Lung (tissue), 11 donors: ENCODE measurements at regions not wholly inside any gene's neighbourhood (a gene's known extent, or its start where the extent isn't known, plus 50 kb on each side); places are given as distances from the start of the nearest gene placed in this dataset.
"Not testable (repeated sequence)": the region's sequence is repeated elsewhere in the genome, so short reads cannot be mapped to it uniquely, and the experiment has no call there.

Experiments
- ATAC-seq: fragments of 200-7000 bp; cut with Tn5 transposase; one replicate; pipeline ENCODE4 v1.9.1; 2020; ENCODE audit warnings: moderate number of reproducible peaks; ENCODE audit not compliant: insufficient read depth, low FRiP score
- DNase-seq, 3 donors: peaks; one replicate each; pipeline ENCODE4 v3.0.0-alpha.2; 2013 to 2017
- H3K27ac ChIP-seq, 2 donors: one replicate each; pipeline ENCODE4 v1.5.1; 2013; ENCODE audit warnings: mild to moderate bottlenecking in 2 of 2, moderate library complexity in 2 of 2, control low read depth in 1 of 2, inconsistent platforms in 1 of 2, low read depth in 1 of 2, low read length in 1 of 2
- H3K27me3 ChIP-seq, 3 donors: one replicate each; pipeline ENCODE4 v1.5.1; 2013; ENCODE audit warnings: low read length in 2 of 3; ENCODE audit not compliant: control insufficient read depth in 3 of 3, insufficient read depth in 3 of 3
- H3K36me3 ChIP-seq, 4 donors: one replicate each; pipeline ENCODE4 v1.5.1; 2013; ENCODE audit warnings: low read length in 4 of 4, mild to moderate bottlenecking in 1 of 4, moderate library complexity in 1 of 4; ENCODE audit not compliant: control insufficient read depth in 4 of 4, insufficient read depth in 4 of 4
- H3K4me1 ChIP-seq, 5 donors: one replicate each; pipeline ENCODE4 v1.5.1; 2013; ENCODE audit warnings: low read length in 5 of 5, mild to moderate bottlenecking in 2 of 5, moderate library complexity in 1 of 5; ENCODE audit not compliant: control insufficient read depth in 5 of 5, insufficient read depth in 5 of 5
- H3K4me3 ChIP-seq: one replicate; pipeline ENCODE4 v1.5.1; 2013; ENCODE audit warnings: mild to moderate bottlenecking, control low read depth, moderate library complexity
- H3K9ac ChIP-seq, 2 donors: one replicate each; pipeline ENCODE4 v1.5.1; 2013; ENCODE audit warnings: low read length in 2 of 2, control low read depth in 1 of 2; ENCODE audit not compliant: insufficient read depth in 1 of 2
- H3K9me3 ChIP-seq, 4 donors: one replicate each; pipeline ENCODE4 v1.5.1; 2013; ENCODE audit warnings: low read length in 3 of 4, mild to moderate bottlenecking in 1 of 4, moderate library complexity in 1 of 4; ENCODE audit not compliant: control insufficient read depth in 4 of 4, insufficient read depth in 3 of 4
- CTCF ChIP-seq: IDR thresholded peaks from 2 replicates; pipeline ENCODE4 v1.5.1; 2012; ENCODE audit warnings: mild to moderate bottlenecking; ENCODE audit errors: control extremely low read depth, extremely low read depth
- WGBS, 2 donors: extraction: QIAGEN DNeasy Blood & Tissue Kit; methylation state at CpG; one replicate each; pipeline ENCODE4 v1.1.7; 2013; 5-methylcytosine and 5-hydroxymethylcytosine counted together
- donor health status: control.
- donor health status: control.
- donor health status: Bipolar disorder and iron deficiency.
- donor health status: healthy.
- donor health status: DM: yes; HTN: yes; CAD: no.

GRCh38 chrX:44667771-44668170 lies 125.1 kb upstream of the FUNDC1 start:
- DNase-seq (no peak), ATAC-seq (no peak)
- Histone ChIP-seq H3K4me3 (no peak overlapping the region), H3K9me3 (no peaks in the 10 kb centered on the region), H3K27ac (no peak overlapping the region), H3K36me3 (no peaks in the 10 kb centered on the region), H3K27me3 (peaks cover 0 to 25% (median 9%) of the 10 kb centered on the region in 3 donors), H3K4me1 (no peaks in the 10 kb centered on the region), H3K9ac (no peak overlapping the region)
- no peak for TF ChIP-seq CTCF
- WGBS, 2 donors: 65 to 78% methylated on average over 3 of the region's 3 CpGs

GRCh38 chrX:44657718-44658246 lies 115.1 kb upstream of the FUNDC1 start:
- not testable (repeated sequence) for H3K9ac ChIP-seq, DNase-seq, H3K4me3 ChIP-seq, H3K27me3 ChIP-seq, H3K36me3 ChIP-seq, H3K9me3 ChIP-seq, ATAC-seq, H3K4me1 ChIP-seq, H3K27ac ChIP-seq
- 90 to 95% methylated on average over 5 of the region's 5 CpGs for WGBS, 2 donors

- DNase-seq (peak in 2 of 3 donors; percentile 9 to 39), ATAC-seq (no peak)
- TF ChIP-seq CTCF: no peak
- Histone ChIP-seq H3K4me1 (no peaks in the 10 kb centered on the region), H3K4me3 (no peak overlapping the region), H3K9me3 (peaks cover 0 to 2% (median 0%) of the 10 kb centered on the region in 4 donors), H3K36me3 (no peaks in the 10 kb centered on the region), H3K27me3 (peaks cover 0 to 10% (median 7%) of the 10 kb centered on the region in 3 donors), H3K27ac (no peak overlapping the region), H3K9ac (no peak overlapping the region)
- 29 to 48% methylated on average over 2 of the region's 2 CpGs for WGBS, 2 donors
These were observed 108.7 kb upstream of the FUNDC1 start for GRCh38 chrX:44651358-44651757.

DNA sequence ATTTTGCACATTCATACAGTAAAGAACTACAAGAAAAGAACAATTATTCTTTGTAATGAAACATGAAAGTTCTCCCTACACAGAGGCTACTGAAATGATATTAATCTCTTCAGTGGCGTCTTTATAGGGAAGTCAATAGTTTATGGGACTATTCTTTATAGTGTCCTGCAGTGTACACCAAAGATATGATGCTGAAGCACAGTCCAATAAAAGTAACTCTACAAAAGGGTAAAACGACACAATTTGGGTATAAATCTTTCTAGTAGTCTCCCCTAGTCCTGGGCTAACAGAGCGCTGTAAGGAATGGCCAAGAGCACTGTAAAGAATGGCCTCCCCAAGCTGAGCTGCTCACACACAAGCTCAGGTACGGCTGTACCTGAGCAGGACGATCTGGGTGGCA lies 101.1 kb upstream of the FUNDC1 start:
- no peak for TF ChIP-seq CTCF
- ATAC-seq (no peak), DNase-seq (no peak)
- Histone ChIP-seq H3K4me1 (no peaks in the 10 kb centered on the region), H3K9ac (no peak overlapping the region), H3K9me3 (peaks cover 0 to 3% (median 0%) of the 10 kb centered on the region in 4 donors), H3K4me3 (no peak overlapping the region), H3K27ac (no peak overlapping the region), H3K36me3 (no peaks in the 10 kb centered on the region), H3K27me3 (peaks cover 0 to 30% (median 3%) of the 10 kb centered on the region in 3 donors)
- WGBS, 2 donors: 78 to 89% methylated on average over 5 of the region's 5 CpGs
